KMS-11 (cell line): ENCODE measurements at regions not wholly inside any gene's neighbourhood (a gene's known extent, or its start where the extent isn't known, plus 50 kb on each side); places are given as distances from the start of the nearest gene placed in this dataset.

Experiments
- H2AFZ ChIP-seq: fragments of 200-600 bp; sonication (generic); 2 replicates; pipeline ENCODE4 v1.6.1; 2016; ENCODE audit warnings: antibody characterized with exemption, mixed run types, low read depth
- H3K27ac ChIP-seq: fragments of 200-600 bp; sonication (generic); 2 replicates; pipeline ENCODE4 v1.6.1; 2016; ENCODE audit warnings: mild to moderate bottlenecking, mixed run types
- H3K27me3 ChIP-seq: fragments of 200-600 bp; sonication (generic); 2 replicates; pipeline ENCODE4 v1.6.1; 2017; ENCODE audit warnings: mild to moderate bottlenecking, low read depth, mixed run types, moderate library complexity; ENCODE audit not compliant: insufficient read depth
- H3K36me3 ChIP-seq: fragments of 200-600 bp; sonication (generic); 2 replicates; pipeline ENCODE4 v1.6.1; 2017; ENCODE audit warnings: mild to moderate bottlenecking, mixed run types; ENCODE audit not compliant: insufficient read depth
- H3K4me1 ChIP-seq: fragments of 200-600 bp; sonication (generic); 2 replicates; pipeline ENCODE4 v1.6.1; 2016; ENCODE audit warnings: mild to moderate bottlenecking, low read depth, mixed run types; ENCODE audit not compliant: poor library complexity, severe bottlenecking
- H3K4me2 ChIP-seq: fragments of 200-600 bp; sonication (generic); 2 replicates; pipeline ENCODE4 v1.7.0; 2016; ENCODE audit warnings: mild to moderate bottlenecking, mixed run types
- H3K4me3 ChIP-seq: fragments of 200-600 bp; sonication (generic); IDR thresholded peaks from 2 replicates; pipeline ENCODE4 v1.6.1; 2017; ENCODE audit warnings: low read depth, low read length, mixed read lengths; ENCODE audit not compliant: insufficient read depth
- H3K79me2 ChIP-seq: fragments of 200-600 bp; sonication (generic); 2 replicates; pipeline ENCODE4 v1.6.1; 2016; ENCODE audit warnings: low read depth, mixed run types; ENCODE audit not compliant: insufficient read depth
- H3K9ac ChIP-seq: fragments of 200-600 bp; sonication (generic); 2 replicates; pipeline ENCODE4 v1.6.1; 2016; ENCODE audit warnings: mild to moderate bottlenecking, mixed run types
- H4K20me1 ChIP-seq: fragments of 200-600 bp; sonication (generic); 2 replicates; pipeline ENCODE4 v1.6.1; 2016; ENCODE audit warnings: mild to moderate bottlenecking, mixed run types; ENCODE audit not compliant: insufficient read depth
- TF ChIP-seq, protein P1 (sequence below): fragments of 200-600 bp; sonication (generic); conservative IDR thresholded peaks from 2 replicates; pipeline ENCODE4 v1.6.1; 2017; ENCODE audit warnings: low read depth, mild to moderate bottlenecking, antibody characterized with exemption, low read length, moderate library complexity, mixed read lengths

DNA sequence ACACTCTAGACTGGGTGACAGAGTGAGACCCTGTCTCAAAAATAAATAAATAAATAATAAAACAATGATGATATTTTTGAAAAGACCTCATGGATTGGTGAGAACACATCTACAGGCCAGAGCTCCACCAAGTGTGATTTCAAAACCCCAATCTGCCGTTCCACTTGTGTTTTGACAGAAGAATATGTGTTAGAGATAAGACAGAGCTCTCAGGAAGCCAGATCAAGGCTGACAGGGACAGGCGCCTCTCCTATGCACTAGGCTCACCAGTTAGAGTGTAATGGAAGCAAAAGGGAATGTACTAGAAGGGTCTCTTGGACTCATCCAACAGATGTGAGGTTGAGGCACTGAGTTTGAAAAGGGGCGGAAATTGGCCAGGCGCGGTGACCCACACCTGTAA lies 110.7 kb upstream of the ERRFI1 start:
- H4K20me1 ChIP-seq, result no peaks in the 10 kb centered on the region
- H3K9ac ChIP-seq, result no peak overlapping the region
- 0 out of 2 replicates have a peak, but pooled peaks cover 6% of the 10 kb centered on the region for H3K27me3 ChIP-seq
- no peak overlapping the region for H3K4me2 ChIP-seq
- no peaks in the 10 kb centered on the region for H3K4me1 ChIP-seq
- no peak overlapping the region for H3K4me3 ChIP-seq
- H2AFZ ChIP-seq, result no peak overlapping the region
- TF ChIP-seq, protein P1, sequence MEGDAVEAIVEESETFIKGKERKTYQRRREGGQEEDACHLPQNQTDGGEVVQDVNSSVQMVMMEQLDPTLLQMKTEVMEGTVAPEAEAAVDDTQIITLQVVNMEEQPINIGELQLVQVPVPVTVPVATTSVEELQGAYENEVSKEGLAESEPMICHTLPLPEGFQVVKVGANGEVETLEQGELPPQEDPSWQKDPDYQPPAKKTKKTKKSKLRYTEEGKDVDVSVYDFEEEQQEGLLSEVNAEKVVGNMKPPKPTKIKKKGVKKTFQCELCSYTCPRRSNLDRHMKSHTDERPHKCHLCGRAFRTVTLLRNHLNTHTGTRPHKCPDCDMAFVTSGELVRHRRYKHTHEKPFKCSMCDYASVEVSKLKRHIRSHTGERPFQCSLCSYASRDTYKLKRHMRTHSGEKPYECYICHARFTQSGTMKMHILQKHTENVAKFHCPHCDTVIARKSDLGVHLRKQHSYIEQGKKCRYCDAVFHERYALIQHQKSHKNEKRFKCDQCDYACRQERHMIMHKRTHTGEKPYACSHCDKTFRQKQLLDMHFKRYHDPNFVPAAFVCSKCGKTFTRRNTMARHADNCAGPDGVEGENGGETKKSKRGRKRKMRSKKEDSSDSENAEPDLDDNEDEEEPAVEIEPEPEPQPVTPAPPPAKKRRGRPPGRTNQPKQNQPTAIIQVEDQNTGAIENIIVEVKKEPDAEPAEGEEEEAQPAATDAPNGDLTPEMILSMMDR, result no peak
- H3K36me3 ChIP-seq, result no peaks in the 10 kb centered on the region
- no peaks in the 10 kb centered on the region for H3K79me2 ChIP-seq
- no peak overlapping the region for H3K27ac ChIP-seq

DNA sequence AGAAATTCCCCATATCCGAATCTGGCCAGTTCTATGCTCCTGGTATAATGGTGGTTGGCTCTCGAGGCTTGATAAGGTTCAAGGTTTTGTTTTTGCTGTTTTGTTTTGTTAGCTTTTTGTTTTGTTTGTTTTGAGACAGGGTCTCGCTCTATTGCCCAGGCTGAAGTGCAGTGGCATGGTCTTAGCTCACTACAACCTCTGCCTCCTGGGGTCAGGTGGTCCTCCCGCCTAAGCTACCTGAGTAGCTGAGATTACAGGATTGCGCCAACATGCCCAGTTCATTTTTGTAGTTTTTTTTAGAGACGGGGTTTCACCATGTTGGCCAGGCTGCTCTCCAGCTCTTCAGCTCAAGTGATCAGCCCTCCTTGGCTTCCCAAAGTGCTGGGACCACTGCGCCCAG lies 109.1 kb upstream of the ERRFI1 start:
- Histone ChIP-seq H3K9ac (no peak overlapping the region), H3K4me1 (no peaks in the 10 kb centered on the region), H3K4me2 (no peak overlapping the region), H3K4me3 (no peak overlapping the region), H3K79me2 (no peaks in the 10 kb centered on the region), H4K20me1 (no peaks in the 10 kb centered on the region), H3K27ac (no peak overlapping the region), H3K36me3 (no peaks in the 10 kb centered on the region), H2AFZ (no peak overlapping the region), H3K27me3 (0 out of 2 replicates have a peak, but pooled peaks cover 6% of the 10 kb centered on the region)
- TF ChIP-seq, protein P1, result no peak

DNA sequence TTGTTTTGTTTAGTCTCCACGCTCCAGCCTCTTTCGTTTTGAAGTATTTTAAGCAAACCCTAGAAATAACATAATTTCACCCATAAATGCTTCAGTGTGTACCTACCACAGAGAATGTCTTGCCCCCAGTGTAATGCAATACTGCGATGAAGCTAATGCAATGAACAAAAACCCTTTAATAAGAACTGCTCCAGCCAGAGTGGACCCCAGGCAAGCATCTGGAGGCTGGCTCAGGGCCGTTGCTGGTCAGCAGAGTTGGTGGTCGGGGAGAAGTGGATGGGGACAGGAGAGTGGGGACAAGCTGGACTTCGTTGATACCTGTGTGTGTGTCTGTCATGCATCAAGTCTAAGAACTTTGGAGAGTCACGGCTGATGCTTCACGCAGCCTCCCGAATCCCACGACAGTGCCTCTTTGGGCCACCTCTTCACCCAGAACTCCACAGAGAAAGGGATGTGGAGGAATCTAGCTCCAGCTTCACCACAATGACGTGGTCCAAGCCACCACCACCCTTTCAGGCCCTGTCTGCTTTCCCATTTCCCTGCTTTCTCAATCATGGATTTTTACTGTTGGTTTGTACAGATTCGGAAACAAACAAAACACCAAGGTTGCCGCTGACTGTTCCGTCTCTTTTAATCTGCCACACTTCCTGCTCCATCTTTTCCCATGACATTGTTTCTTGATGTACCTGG lies 108.6 kb upstream of the ERRFI1 start:
- Histone ChIP-seq H3K4me2 (no peak overlapping the region), H3K27me3 (0 out of 2 replicates have a peak, but pooled peaks cover 6% of the 10 kb centered on the region)

DNA sequence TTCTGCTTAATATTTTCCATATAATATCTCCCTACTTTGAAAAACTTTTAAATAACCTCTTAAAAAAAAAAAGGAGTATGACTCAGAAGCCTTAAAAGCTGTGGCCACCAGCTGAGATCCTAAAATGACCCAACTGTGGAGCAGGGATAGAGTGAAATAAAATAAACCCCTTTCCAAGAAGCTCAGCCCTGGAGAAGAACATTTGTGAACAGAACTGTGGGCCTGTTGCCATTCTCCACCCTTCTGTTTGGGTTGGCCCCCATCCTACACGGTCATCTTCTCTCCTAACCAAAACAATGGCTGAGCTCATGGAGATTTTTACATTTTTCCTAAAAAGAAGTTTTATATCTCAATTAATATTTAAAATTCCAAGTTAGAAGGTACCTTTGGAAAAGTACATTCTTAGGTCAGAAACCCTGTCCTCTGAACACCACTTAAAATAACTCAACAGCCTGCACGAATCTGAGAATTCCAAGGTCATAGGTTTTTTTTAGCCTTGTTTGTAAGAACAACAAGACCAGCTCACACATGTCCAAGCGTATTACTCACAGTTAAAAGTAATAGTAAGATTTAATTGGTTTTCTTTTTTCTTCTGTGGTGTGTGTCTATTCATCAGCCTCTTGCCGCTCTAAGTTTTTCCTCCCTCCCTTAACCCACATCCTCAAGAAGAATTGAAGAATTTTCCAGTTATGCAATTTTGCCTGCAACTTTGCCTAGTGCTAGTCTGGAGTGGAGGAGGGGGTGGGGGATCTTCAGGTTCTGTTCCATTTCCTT lies 107.7 kb upstream of the ERRFI1 start:
- Histone ChIP-seq H3K36me3 (no peaks in the 10 kb centered on the region), H3K4me1 (no peaks in the 10 kb centered on the region), H3K9ac (no peak overlapping the region), H3K79me2 (no peaks in the 10 kb centered on the region), H3K27ac (no peak overlapping the region), H3K4me2 (no peak overlapping the region), H4K20me1 (no peaks in the 10 kb centered on the region), H3K27me3 (0 out of 2 replicates have a peak, but pooled peaks cover 6% of the 10 kb centered on the region), H2AFZ (no peak overlapping the region), H3K4me3 (no peak overlapping the region)
- TF ChIP-seq, protein P1, result no peak

More for the DNA sequence above, 108.6 kb upstream of the ERRFI1 start:
- H3K79me2 ChIP-seq, result no peaks in the 10 kb centered on the region
- H3K4me3 ChIP-seq, result no peak overlapping the region
- H3K27ac ChIP-seq, result no peak overlapping the region
- H3K4me1 ChIP-seq, result no peaks in the 10 kb centered on the region
- no peak overlapping the region for H3K9ac ChIP-seq
- no peaks in the 10 kb centered on the region for H4K20me1 ChIP-seq
- H2AFZ ChIP-seq, result no peak overlapping the region
- TF ChIP-seq, protein P1, result no peak
- H3K36me3 ChIP-seq, result no peaks in the 10 kb centered on the region
